OCI-M2 (cell line): ENCODE measurements at regions not wholly inside any gene's neighbourhood (a gene's known extent, or its start where the extent isn't known, plus 50 kb on each side); places are given as distances from the start of the nearest gene placed in this dataset.

Source experiments
- DNase-seq: peaks from one replicate; lab custom pipeline; 2025; ENCODE audit not compliant: unreplicated experiment; lab: John Stamatoyannopoulos, UW

DNA sequence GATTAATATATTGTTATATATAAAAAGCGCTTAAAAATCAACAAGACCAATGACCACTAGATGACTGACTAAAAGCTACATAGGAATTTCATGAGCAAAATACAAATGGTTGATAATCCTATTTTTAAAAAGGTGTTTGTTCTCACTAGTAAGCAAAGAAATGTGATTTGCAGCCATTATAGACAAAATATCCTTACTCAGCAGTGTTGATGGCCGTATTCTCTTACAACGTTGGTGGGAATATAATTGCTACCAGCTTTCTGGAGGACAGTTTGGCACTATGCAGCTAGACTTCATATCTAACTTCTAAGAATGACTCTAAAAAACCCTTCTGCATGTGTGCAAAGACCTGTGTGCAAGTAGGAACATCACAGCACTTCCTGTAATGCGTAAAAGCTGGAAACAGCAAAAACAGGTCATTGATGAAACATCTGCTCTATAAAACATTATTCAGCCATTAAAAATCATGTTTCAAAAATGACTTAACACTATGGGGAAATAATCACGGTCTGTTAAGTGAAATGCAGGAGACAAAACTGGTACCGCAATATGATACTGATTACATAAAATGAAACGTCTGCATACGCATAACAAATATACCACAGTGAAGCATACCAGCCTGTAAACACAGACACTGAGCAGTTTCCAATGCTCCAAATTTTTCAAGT is 70.1 kb upstream of the LINC01488 start:
- DNase-seq, result no peak

DNA sequence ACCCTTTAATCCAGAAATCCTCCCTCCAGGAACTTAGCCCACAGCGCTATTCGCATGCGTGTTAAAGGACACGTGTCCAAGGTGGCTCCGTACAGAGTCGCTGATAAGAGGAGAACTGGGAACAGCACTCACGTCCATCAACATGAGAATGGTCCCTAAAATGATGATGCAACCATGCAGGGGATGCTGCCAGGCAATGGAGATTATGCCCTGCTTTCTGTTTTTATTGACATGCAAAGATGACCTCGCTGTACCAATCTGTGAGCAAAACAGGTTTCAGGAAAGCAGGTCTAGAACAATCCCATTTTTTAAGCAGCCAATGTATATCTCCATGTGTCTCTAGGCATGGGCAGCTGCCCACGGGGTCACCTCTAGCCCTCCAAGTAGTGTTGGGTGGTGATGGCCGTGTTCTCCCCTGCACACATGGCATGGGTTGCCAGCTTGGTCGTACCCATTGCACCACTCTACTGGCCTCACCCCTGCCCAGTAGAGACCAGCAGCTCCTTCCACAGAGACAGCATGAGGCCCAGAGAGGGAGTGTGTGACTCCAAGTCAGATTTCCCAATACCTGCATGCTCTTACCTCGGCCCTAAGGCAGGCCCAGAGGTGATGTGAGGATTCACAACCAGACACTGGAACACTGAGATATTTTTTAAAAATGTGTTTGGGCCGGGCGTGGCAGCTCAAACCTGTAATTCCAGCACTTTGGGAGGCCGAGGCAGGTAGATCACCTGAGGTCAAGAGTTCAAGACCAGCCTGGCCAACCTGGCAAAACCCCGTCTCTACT is 68.3 kb upstream of the LINC01488 start:
- DNase-seq, result no peak

- DNase-seq, result no peak
These were observed 67.5 kb upstream of the LINC01488 start for GRCh38 chr11:69413993-69414392.

DNA sequence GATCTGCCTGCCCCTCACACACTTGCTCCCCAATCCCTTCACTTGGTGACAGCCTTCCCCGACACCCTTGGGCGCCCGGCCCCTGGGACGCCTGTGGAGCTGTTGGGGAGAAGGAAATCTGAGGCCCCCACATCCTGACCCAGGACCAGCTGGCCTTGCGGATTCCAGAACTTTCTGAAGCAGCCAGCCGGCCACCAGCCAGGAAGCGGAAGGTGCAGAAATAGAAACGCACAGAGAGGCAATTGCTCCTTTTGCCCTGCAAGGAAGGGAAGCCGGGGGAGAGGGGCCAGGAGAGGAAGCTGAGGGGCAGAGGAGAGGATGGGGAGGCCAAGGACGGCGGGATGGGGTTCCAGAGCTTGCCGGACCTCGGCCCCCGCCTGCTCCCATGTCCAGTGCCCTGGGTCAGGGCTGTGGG is 66.7 kb upstream of the LINC01488 start:
- DNase-seq, result no peak

GRCh38 chr11:69415411-69416142 is 65.9 kb upstream of the LINC01488 start:
- no peak for DNase-seq

- no peak for DNase-seq
These were observed 65.3 kb upstream of the LINC01488 start for GRCh38 chr11:69416143-69416515.

DNA sequence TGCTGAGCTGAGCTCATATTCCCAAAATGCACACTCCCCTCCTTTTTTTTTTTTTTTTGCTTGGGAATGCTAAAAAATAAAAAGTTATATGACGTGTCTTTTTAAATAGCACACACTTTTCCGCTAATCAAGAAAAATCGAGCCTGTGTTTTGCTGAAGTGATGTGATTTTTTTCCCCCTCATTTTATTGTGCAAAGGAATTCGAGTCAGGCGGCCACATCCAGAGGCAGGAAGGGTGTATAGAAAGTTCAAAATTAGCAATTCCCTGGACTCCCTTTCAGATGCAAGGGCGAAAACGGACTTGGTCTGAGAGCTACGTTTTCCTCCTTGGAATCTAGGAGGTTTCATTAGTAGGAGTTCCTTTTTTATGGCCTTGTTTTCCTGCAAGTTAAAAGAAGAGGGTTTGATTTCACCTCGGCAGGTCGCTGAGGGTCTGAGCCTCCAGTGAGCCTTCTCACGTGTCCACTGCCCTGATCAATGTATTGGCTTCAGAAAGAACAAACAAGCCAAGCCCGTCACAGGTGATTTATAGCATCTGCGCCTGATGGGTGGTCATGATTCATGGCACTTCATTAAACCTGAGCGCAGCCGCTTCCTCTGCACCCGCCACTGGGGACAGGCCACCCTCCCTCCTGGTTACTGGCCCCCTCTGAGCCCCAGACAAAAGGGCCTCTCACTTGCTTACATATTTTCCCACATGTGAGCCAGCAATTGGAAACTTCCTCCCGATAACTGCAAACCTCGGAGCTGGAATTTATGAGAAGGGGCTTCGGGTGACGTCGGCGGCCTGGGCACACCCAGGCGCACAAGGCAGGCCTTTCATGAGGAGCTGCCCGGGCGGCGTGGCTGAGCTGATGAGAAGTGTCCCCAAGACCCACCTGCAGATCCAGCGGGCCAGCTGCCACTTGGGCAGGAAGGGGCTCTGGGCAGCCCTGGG is 64.4 kb upstream of the LINC01488 start:
- no peak for DNase-seq

DNA sequence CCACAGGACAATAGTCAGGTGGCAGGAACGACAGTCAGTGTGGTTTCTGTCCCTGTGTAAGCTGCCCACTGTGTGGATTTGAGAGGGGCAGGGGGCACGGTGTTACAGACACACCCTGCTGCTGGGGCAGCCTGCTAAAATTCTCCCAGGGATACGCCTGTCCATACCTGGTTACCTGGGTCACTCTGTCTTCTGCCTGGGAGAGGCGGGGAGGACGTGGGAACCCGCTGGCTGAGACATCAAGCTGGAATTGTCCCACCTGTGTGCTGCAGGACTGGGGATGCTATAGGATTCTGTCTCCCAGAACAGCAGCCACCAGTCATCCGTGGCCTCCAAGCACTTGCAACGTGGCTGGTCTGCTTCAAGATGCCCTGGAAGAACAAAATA is 63.8 kb upstream of the LINC01488 start:
- no peak for DNase-seq

GRCh38 chr11:69418576-69419296 is 62.7 kb upstream of the LINC01488 start:
- DNase-seq, result no peak

DNA sequence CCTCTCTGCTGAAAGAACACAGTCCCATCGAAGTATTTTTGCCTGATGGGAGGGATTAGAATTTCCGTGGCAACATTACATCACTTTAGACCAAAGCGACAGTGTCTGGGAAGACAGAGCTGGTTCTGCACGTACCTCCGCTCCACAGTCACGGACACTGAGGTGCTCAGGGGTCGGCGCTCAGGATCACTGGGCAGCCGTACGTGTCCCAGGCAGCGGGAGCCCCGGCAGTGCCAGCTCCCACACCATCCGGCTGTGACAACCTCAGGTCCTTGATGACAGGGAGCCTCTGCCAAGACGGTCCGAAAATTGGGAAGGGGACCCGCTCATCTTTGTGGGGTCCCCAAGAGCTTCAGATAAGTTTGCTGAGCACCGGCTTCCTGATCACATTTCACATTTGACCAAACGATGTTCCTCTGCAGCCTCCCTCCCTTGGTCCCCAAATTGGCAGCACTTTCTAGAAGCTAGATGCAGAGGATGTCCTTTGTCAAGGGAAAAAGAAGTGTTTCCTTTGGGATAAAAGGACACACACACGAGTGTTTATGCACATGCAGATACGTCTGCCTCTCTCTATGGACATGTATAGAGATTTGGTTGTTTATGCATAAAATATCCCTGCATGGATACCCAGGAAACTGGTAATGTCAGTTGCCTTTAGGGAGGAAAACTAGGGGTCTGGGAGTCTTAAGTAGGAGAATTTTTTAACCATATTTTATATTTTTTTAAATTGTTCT is 61.6 kb upstream of the LINC01488 start:
- no peak for DNase-seq

GRCh38 chr11:69422645-69423044 is 58.8 kb upstream of the LINC01488 start:
- no peak for DNase-seq

DNA sequence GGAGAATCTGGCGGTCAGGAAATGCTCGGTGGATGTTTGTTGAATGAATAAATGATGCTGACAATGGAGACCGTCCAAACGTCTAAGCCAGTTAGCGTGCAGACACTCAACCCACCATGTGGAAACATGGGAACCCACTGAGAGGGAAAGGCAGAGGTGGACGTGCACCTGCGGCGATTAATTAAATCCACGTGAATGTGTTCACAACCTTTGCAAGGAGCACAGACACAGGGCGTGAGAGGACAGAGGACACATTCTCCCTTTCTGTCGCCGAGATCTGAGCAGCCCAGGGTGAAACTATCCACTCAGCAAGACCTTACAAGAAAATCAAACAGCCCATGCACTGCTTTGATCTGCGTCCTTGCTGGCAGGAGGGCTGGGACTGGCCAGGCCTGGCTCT is 58.3 kb upstream of the LINC01488 start:
- DNase-seq, result no peak

DNA sequence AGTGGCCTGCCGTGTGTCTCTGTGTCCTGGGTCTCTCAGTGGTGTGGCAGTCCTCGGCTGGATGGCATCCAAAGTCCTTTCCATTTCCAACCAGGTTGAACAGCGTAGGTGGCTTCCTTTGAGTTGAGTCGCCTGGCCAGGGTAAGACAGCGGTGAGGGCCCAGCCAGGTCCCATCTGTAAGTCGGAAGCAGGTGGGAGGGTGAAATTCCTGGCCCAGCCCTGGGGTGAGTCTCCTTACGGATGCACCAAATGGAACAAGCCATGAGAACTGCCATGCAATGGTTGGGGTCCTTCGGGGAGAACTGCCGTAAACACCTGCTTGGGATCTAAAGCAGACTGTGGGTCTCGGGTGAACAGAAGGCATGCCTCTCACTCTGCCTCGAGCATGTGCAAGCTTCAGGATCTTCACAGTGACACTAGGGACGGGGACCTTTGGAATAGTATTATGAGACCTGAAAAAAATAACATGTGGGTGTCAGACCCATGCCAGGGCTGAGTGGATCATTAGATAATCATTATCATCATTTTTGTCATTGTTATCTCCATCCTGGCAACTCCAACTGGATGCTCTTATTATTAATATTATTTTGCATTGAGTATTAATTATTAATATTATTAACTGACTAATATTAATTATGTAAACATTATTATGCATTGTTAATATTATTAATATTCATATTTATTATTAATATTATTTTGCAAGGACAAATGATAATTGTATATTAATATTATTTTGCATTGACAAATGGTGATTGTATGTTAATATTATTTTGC is 57.7 kb upstream of the LINC01488 start:
- no peak for DNase-seq

DNA sequence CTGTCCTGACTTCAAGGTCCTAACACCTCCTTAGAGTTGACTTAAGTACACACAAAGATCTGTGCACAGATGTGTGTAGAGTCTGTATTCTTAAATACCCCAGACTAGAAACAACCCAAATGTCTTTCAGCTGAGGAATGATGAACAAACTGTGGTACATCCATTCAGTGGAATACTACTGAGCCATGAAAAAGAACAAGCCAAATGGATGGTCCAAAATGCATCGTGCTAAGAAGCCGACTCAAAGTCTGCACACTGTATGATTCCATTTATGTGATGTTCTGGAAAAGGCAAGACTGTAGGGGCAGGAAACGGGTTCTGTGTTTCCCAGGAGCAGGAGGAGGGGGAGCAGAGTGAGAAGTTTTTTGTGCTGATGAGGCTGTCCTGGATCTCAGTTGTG is 56.7 kb upstream of the LINC01488 start:
- DNase-seq, result no peak

GRCh38 chr11:69425444-69425843 is 56.0 kb upstream of the LINC01488 start:
- no peak for DNase-seq

GRCh38 chr11:69425895-69426544 is 55.4 kb upstream of the LINC01488 start:
- no peak for DNase-seq

DNA sequence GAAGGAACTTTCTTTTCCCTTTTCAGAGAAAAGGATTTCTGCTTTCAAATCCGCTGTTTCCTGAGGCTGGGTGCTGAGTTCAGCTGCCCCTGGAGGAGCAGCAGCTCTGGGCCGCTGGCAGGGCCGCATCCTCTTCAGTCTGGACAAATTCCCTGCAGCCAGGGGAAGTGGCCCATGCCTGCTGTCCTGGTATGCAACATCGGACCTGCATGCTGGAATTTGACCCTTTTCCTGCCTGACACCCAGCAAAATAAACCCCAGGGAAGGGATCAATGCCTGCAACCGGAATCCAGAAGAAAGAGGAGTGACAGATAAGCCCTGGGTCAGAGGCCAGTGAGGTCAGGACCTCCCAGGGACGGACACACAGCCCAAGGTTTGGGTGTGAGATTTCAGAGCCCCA is 54.1 kb upstream of the LINC01488 start:
- DNase-seq, result no peak
